IMR-90 (cell line): ENCODE measurements at regions not wholly inside any gene's neighbourhood (a gene's known extent, or its start where the extent isn't known, plus 50 kb on each side); places are given as distances from the start of the nearest gene placed in this dataset.
"Not testable (repeated sequence)": the region's sequence is repeated elsewhere in the genome, so short reads cannot be mapped to it uniquely, and the experiment has no call there.

Source experiments
- ATAC-seq: fragments of 200-7000 bp; cut with Tn5 transposase; 2 replicates; pipeline ENCODE4 v1.9.1; 2020; ENCODE audit warnings: low read depth, mild to moderate bottlenecking, moderate library complexity
- BruUV-seq: library from RNA; stranded (reverse); fragments of 400-500 nt; replicated peaks from 2 replicates; lab custom pipeline; 2021; lab: Mats Ljungman, UMichigan
- CTCF ChIA-PET: fragments of 300-600 bp; formaldehyde crosslinking; extraction: SDS; loops from one replicate; lab custom pipeline; 2021; ENCODE audit warnings: antibody characterized with exemption; lab: Yijun Ruan, JAX
- POLR2A ChIA-PET: fragments of 300-600 bp; sonication (Branson Sonifier 250); formaldehyde crosslinking; loops from one replicate; lab custom pipeline; 2022; ENCODE audit warnings: antibody characterized with exemption; ENCODE audit not compliant: unreplicated experiment; lab: Charles Lee
- DNase-seq: peaks from one replicate; pipeline ENCODE4 v3.0.0; 2013
- H2AFZ ChIP-seq: replicated peaks from 2 replicates; pipeline ENCODE3; 2013; ENCODE audit warnings: low read length, mild to moderate bottlenecking; ENCODE audit not compliant: poor library complexity
- H2AK5ac ChIP-seq: 2 replicates; pipeline ENCODE4 v1.6.1; 2013; ENCODE audit warnings: low read depth, low read length, inconsistent platforms
- H2AK9ac ChIP-seq: replicated peaks from 2 replicates; pipeline ENCODE3; 2013; ENCODE audit warnings: mild to moderate bottlenecking, low read depth, low read length, moderate library complexity; ENCODE audit not compliant: poor library complexity
- H2BK120ac ChIP-seq: 2 replicates; pipeline ENCODE4 v1.6.1; 2013; ENCODE audit warnings: low read depth, low read length, inconsistent platforms
- H2BK15ac ChIP-seq: 3 replicates; pipeline ENCODE4 v1.6.1; 2013; ENCODE audit warnings: low read depth, low read length, inconsistent platforms
- H2BK20ac ChIP-seq: 2 replicates; pipeline ENCODE4 v1.6.1; 2013; ENCODE audit warnings: low read depth, mild to moderate bottlenecking, inconsistent platforms, low read length, moderate library complexity
- H2BK5ac ChIP-seq: 2 replicates; pipeline ENCODE4 v1.6.1; 2013; ENCODE audit warnings: mild to moderate bottlenecking, low read depth, low read length, inconsistent platforms; ENCODE audit not compliant: poor library complexity, severe bottlenecking
- H3K14ac ChIP-seq: replicated peaks from 2 replicates; pipeline ENCODE4 v1.6.1; 2013; ENCODE audit warnings: low read depth, low read length, inconsistent platforms
- H3K18ac ChIP-seq: 2 replicates; pipeline ENCODE4 v1.6.1; 2013; ENCODE audit warnings: low read depth, low read length, control low read depth
- H3K23ac ChIP-seq: 2 replicates; pipeline ENCODE4 v1.6.1; 2013; ENCODE audit warnings: low read depth, low read length, inconsistent platforms
- H3K27ac ChIP-seq: 2 replicates; pipeline ENCODE4 v1.5.1; 2013; ENCODE audit warnings: mild to moderate bottlenecking, control low read depth, low read length; ENCODE audit not compliant: insufficient read depth
- H3K27me3 ChIP-seq: 2 replicates; pipeline ENCODE4 v1.6.1; 2013; ENCODE audit warnings: low read length; ENCODE audit not compliant: control insufficient read depth, insufficient read depth
- H3K36me3 ChIP-seq: 2 replicates; pipeline ENCODE4 v1.6.1; 2013; ENCODE audit warnings: low read length, mixed read lengths; ENCODE audit not compliant: control insufficient read depth, insufficient read depth
- H3K4ac ChIP-seq: 2 replicates; pipeline ENCODE4 v1.6.1; 2013; ENCODE audit warnings: low read depth, low read length, inconsistent platforms
- H3K4me1 ChIP-seq: 2 replicates; pipeline ENCODE4 v1.6.1; 2013; ENCODE audit warnings: low read length, mixed read lengths; ENCODE audit not compliant: control insufficient read depth, insufficient read depth
- H3K4me2 ChIP-seq: 2 replicates; pipeline ENCODE4 v1.6.1; 2013; ENCODE audit warnings: low read depth, mild to moderate bottlenecking, control low read depth, low read length, moderate library complexity
- H3K4me3 ChIP-seq: 2 replicates; pipeline ENCODE4 v1.5.1; 2013; ENCODE audit warnings: low read depth, mild to moderate bottlenecking, control low read depth, low read length, moderate library complexity; ENCODE audit not compliant: insufficient read depth
- H3K56ac ChIP-seq: 2 replicates; pipeline ENCODE4 v1.6.1; 2013; ENCODE audit warnings: low read length, inconsistent platforms; ENCODE audit not compliant: insufficient read depth; ENCODE audit errors: extremely low read depth
- H3K79me1 ChIP-seq, 2 experiments: 2 replicates each; pipeline ENCODE4 v1.6.1; 2013; ENCODE audit warnings: low read length in 2 of 2, inconsistent platforms in 1 of 2, low read depth in 1 of 2
- H3K9ac ChIP-seq: 2 replicates; pipeline ENCODE4 v1.6.1; 2013; ENCODE audit warnings: low read depth, low read length, control low read depth
- H3K9me1 ChIP-seq: 2 replicates; pipeline ENCODE4 v1.6.1; 2013; ENCODE audit warnings: low read length, inconsistent platforms; ENCODE audit not compliant: insufficient read depth
- H3K9me3 ChIP-seq: 2 replicates; pipeline ENCODE4 v1.6.1; 2013; ENCODE audit warnings: low read length; ENCODE audit not compliant: control insufficient read depth, insufficient read depth
- H4K20me1 ChIP-seq: 2 replicates; pipeline ENCODE4 v1.6.1; 2013; ENCODE audit warnings: low read length, inconsistent platforms; ENCODE audit not compliant: insufficient read depth
- H4K5ac ChIP-seq: 2 replicates; pipeline ENCODE4 v1.6.1; 2013; ENCODE audit warnings: mild to moderate bottlenecking, low read depth, low read length, control low read depth
- H4K8ac ChIP-seq, 2 experiments: 2 replicates each; pipeline ENCODE4 v1.6.1; 2013; ENCODE audit warnings: low read depth in 2 of 2, low read length in 2 of 2, control low read depth in 1 of 2, inconsistent platforms in 1 of 2
- H4K91ac ChIP-seq: 2 replicates; pipeline ENCODE4 v1.6.1; 2013; ENCODE audit warnings: low read depth, low read length, inconsistent platforms; ENCODE audit not compliant: insufficient read depth
- BHLHE40 ChIP-seq: fragments of 150-350 bp; IDR thresholded peaks from 2 replicates; pipeline ENCODE4 v1.6.1; 2016; ENCODE audit warnings: mild to moderate bottlenecking, low read depth, low read length
- CEBPB ChIP-seq: IDR thresholded peaks from 2 replicates; pipeline ENCODE4 v1.6.1; 2012; ENCODE audit warnings: low read depth, low read length, improper control_type of control experiment
- FOS ChIP-seq: fragments of 150-350 bp; IDR thresholded peaks from 2 replicates; pipeline ENCODE4 v1.6.1; 2016; ENCODE audit warnings: low read depth, low read length
- MXI1 ChIP-seq: IDR thresholded peaks from 2 replicates; pipeline ENCODE4 v1.6.1; 2012; ENCODE audit warnings: low read depth, mild to moderate bottlenecking, low read length, moderate library complexity, borderline replicate concordance
- RAD21 ChIP-seq: IDR thresholded peaks from 2 replicates; pipeline ENCODE4 v1.6.1; 2012; ENCODE audit warnings: low read length, improper control_type of control experiment
- RFX5 ChIP-seq: IDR thresholded peaks from 2 replicates; pipeline ENCODE4 v1.8.0; 2012; ENCODE audit warnings: low read depth, mild to moderate bottlenecking, low read length, moderate library complexity
- SMC3 ChIP-seq: fragments of 150-350 bp; IDR thresholded peaks from 2 replicates; pipeline ENCODE4 v1.6.1; 2016; ENCODE audit warnings: low read depth, mild to moderate bottlenecking, antibody characterized with exemption, low read length, moderate library complexity
- WGBS, 2 experiments: methylation state at CpG; one replicate each; pipeline versions ENCODE4 v1.1.5 to v1.1.7; 2013; ENCODE audit warnings: missing lambda C conversion rate in 2 of 2; ENCODE audit not compliant: insufficient read length in 1 of 2; ENCODE audit errors: extremely low coverage in 2 of 2; 5-methylcytosine and 5-hydroxymethylcytosine counted together
- dilution Hi-C: fragments of 300-500 bp; cut with HindIII; formaldehyde crosslinking; loops from one replicate; pipeline ENCODE4 v1.14.3; 2018; ENCODE audit warnings: low sequenced_read_pairs; ENCODE audit not compliant: unreplicated experiment
- in situ Hi-C: fragments of 300-500 bp; cut with MboI; formaldehyde crosslinking; loops from 3 replicates; pipeline ENCODE4 v1.14.3; 2019; ENCODE audit warnings: low sequenced_read_pairs, inconsistent platforms, mixed read lengths
- intact Hi-C: fragments of 100-400 bp; cut with micrococcal nuclease; formaldehyde crosslinking; loops from 2 replicates; pipeline ENCODE4 v1.10.0; 2022

DNA sequence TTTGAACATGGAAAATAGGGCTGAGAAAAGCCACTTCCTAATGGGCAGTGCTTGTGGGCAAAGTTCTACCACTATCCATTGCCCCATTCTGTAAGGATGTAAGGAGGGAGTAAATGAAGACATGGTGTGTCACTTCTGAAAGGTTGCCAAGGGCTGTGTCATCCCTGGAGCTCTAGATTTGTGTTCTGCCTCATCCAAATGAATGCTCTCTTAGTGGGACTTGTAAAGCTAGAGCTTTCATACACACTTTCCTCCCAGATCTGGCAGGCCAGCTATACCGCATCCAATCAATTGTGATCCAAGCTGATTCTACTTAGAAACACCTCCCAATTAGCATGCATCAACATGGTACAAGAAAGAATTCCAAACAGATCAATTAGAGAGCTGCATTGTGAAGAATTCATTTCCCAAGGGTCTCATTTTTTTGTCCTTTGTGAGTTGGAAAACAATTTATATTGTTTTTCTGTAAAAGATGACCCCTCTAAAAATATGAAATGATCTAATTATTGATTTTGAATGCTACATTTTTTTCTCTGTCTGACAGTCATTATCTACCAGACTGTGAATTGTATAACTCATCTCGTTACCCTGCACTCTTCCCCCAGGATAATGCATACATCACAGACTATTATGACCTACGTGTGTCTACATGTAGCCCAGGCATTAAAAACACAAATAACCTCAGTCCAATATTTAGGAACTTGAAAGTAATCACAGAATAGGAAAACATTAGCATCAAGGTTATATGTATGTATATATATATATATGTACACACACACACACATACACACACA lies 117.1 kb upstream of the DUSP10 start:
- peak overlapping the region in 1 of 2 experiments; percentile 67; a peak in 2 of 4 replicates for H4K8ac ChIP-seq
- H3K4me1 ChIP-seq = peaks cover 2% of the 10 kb centered on the region
- peak overlapping the region; percentile 55 for H2BK5ac ChIP-seq
- H2AK5ac ChIP-seq = peak overlapping the region; percentile 71; the same call in 1 of the 2 replicates
- H3K27ac ChIP-seq = no peak overlapping the region
- intact Hi-C loops (no loop called here), in situ Hi-C loops (no loop called here), dilution Hi-C loops (no loop called here)
- no peak overlapping the region for H2AFZ ChIP-seq
- peak overlapping the region; percentile 27; the same call in 1 of the 2 replicates for H4K5ac ChIP-seq
- H3K4ac ChIP-seq = peak overlapping the region; percentile 33; the same call in 1 of the 2 replicates
- no peak overlapping the region for H3K9ac ChIP-seq
- no peaks in the 10 kb centered on the region for H3K36me3 ChIP-seq
- no peak overlapping the region for H3K4me2 ChIP-seq
- no peaks in the 10 kb centered on the region for H3K27me3 ChIP-seq
- peaks cover 2% of the 10 kb centered on the region for H3K9me1 ChIP-seq
- H2AK9ac ChIP-seq = no peak overlapping the region
- H3K14ac ChIP-seq = 0 out of 2 replicates have a peak overlapping the region, but pooled peaks have one; percentile 49
- peak overlapping the region; percentile 74; the same call in 2 of the 3 replicates for H2BK15ac ChIP-seq
- DNase-seq (peak; percentile 93), ATAC-seq (peak; percentile 89)
- H3K23ac ChIP-seq = peak overlapping the region; percentile 13; the same call in 1 of the 2 replicates
- no peak for TF ChIP-seq MXI1
- no peak for TF ChIP-seq BHLHE40
- peak; percentile 18; the same call in 1 of the 2 replicates for TF ChIP-seq SMC3
- peak; percentile 14; the same call in 1 of the 2 replicates for TF ChIP-seq RAD21
- TF ChIP-seq RFX5 = no peak
- 0 out of 2 replicates have a peak, but pooled peaks have one; percentile 28 for TF ChIP-seq FOS
- peak; percentile 79 for TF ChIP-seq CEBPB
- no peak overlapping the region for H3K4me3 ChIP-seq
- H3K79me1 ChIP-seq = no peaks in the 10 kb centered on the region
- ChIA-PET CTCF (interaction anchor here (0.6 kb wide), 1 partner anchor 95 kb away, joined by 3 read pairs; no protein-coding TSS in a partner anchor), POLR2A (no interaction called here)
- no TSS peak for BruUV-seq
- peak overlapping the region; percentile 82 for H2BK20ac ChIP-seq
- no CpG with 5 or more reads among the region's 3 CpGs for WGBS, 2 experiments
- H4K91ac ChIP-seq = no peak overlapping the region
- no peaks in the 10 kb centered on the region for H3K9me3 ChIP-seq
- H3K18ac ChIP-seq = peak overlapping the region; percentile 50; the same call in 1 of the 2 replicates
- peak overlapping the region; percentile 69 for H2BK120ac ChIP-seq
- no peak overlapping the region for H3K56ac ChIP-seq
- no peaks in the 10 kb centered on the region for H4K20me1 ChIP-seq

DNA sequence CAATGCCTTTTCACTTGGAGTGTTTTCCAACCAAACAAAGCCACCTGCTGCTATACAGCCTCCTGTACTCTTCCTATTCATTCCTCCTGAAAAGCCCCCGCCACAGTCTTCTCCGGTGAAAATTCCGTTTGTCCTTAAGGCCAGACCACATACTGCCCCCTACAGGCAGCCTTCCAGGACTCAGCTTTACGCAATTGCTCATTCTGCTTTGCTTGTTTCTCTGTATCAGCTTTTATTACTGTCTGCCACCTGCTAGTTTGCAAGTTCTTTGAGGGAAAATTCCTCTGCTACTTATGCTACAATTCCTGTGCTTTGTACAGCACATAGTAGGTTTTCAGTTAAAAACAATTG lies 115.2 kb upstream of the DUSP10 start:
- H3K79me1 ChIP-seq, H3K9me1 ChIP-seq, H3K23ac ChIP-seq, H2AFZ ChIP-seq, POLR2A ChIA-PET, H3K56ac ChIP-seq, H4K5ac ChIP-seq, ATAC-seq, H2AK5ac ChIP-seq, H2BK5ac ChIP-seq, H3K18ac ChIP-seq, H4K91ac ChIP-seq, H3K9me3 ChIP-seq, H3K14ac ChIP-seq, in situ Hi-C loops, H3K4me2 ChIP-seq, intact Hi-C loops, CTCF ChIA-PET, dilution Hi-C loops, H2AK9ac ChIP-seq, H3K4me3 ChIP-seq, H2BK120ac ChIP-seq, H3K9ac ChIP-seq, H3K27ac ChIP-seq, H3K36me3 ChIP-seq, H4K8ac ChIP-seq, H4K20me1 ChIP-seq, H2BK15ac ChIP-seq, BruUV-seq, H3K4me1 ChIP-seq, H3K27me3 ChIP-seq, H3K4ac ChIP-seq, H2BK20ac ChIP-seq, DNase-seq: not testable (repeated sequence)
- no CpG with 5 or more reads among the region's 4 CpGs for WGBS, 2 experiments
